GM06990 (cell line): ENCODE measurements at regions not wholly inside any gene's neighbourhood (a gene's known extent, or its start where the extent isn't known, plus 50 kb on each side); places are given as distances from the start of the nearest gene placed in this dataset.
"Not testable (repeated sequence)": the region's sequence is repeated elsewhere in the genome, so short reads cannot be mapped to it uniquely, and the experiment has no call there.

Source experiments
- DNase-seq: peaks from one replicate; pipeline ENCODE4 v3.0.0-alpha.2; 2011; ENCODE audit not compliant: insufficient read length; ENCODE audit errors: extremely low read depth
- H3K27me3 ChIP-seq: replicated peaks from 2 replicates; pipeline ENCODE4 v1.6.0; 2011; ENCODE audit warnings: low read length; ENCODE audit not compliant: control insufficient read depth, insufficient read depth
- H3K36me3 ChIP-seq: 2 replicates; pipeline ENCODE4 v1.5.1; 2011; ENCODE audit warnings: low read length; ENCODE audit not compliant: control insufficient read depth, insufficient read depth
- H3K4me3 ChIP-seq: replicated peaks from 2 replicates; pipeline ENCODE4 v1.5.1; 2011; ENCODE audit warnings: low read depth, mild to moderate bottlenecking, control low read depth, low read length
- TF ChIP-seq, protein P1 (sequence below): IDR thresholded peaks from 2 replicates; pipeline ENCODE4 v1.5.1; 2011; ENCODE audit warnings: low read length, control low read depth, mild to moderate bottlenecking, inconsistent platforms; ENCODE audit not compliant: insufficient read depth, poor library complexity, severe bottlenecking

DNA sequence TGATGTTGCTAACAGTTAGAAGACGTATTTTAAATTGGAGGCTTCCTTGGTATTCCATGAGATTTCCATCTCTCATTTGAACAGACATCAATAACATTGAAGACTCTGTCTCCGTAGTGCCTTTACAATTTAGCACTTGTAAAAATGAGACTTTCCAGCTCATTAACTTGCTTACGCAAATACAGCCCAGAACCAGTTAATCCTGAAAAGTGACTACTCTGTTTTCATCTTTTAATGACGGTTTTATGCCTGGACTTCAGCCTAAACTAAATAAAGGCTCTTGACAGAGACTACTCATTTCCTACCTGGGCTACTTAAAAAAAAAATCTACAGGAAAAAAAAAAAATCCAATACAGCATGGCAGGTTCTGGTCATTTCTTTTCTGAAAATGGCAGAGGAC, 148.6 kb downstream of the LRATD1 start:
- DNase-seq, result no peak
- Histone ChIP-seq H3K4me3 (no peak overlapping the region), H3K27me3 (no peaks in the 10 kb centered on the region), H3K36me3 (no peaks in the 10 kb centered on the region)
- TF ChIP-seq, protein P1, sequence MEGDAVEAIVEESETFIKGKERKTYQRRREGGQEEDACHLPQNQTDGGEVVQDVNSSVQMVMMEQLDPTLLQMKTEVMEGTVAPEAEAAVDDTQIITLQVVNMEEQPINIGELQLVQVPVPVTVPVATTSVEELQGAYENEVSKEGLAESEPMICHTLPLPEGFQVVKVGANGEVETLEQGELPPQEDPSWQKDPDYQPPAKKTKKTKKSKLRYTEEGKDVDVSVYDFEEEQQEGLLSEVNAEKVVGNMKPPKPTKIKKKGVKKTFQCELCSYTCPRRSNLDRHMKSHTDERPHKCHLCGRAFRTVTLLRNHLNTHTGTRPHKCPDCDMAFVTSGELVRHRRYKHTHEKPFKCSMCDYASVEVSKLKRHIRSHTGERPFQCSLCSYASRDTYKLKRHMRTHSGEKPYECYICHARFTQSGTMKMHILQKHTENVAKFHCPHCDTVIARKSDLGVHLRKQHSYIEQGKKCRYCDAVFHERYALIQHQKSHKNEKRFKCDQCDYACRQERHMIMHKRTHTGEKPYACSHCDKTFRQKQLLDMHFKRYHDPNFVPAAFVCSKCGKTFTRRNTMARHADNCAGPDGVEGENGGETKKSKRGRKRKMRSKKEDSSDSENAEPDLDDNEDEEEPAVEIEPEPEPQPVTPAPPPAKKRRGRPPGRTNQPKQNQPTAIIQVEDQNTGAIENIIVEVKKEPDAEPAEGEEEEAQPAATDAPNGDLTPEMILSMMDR, result no peak

DNA sequence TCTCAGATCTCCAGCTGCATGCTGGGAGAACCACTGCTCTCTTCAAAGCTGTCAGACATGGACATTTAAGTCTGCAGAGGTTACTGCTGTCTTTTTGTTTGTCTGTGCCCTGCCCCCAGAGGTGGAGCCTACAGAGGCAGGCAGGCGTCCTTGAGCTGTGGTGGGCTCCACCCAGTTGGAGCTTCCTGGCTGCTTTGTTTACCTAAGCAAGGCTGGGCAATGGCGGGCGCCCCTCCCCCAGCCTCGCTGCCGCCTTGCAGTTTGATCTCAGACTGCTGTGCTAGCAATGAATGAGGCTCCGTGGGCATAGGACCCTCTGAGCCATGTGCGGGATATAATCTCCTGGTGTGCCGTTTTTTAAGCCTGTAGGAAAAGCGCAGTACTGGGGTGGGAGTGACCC, 156.3 kb downstream of the LRATD1 start:
- not testable (repeated sequence) for H3K27me3 ChIP-seq, DNase-seq, H3K4me3 ChIP-seq, H3K36me3 ChIP-seq

DNA sequence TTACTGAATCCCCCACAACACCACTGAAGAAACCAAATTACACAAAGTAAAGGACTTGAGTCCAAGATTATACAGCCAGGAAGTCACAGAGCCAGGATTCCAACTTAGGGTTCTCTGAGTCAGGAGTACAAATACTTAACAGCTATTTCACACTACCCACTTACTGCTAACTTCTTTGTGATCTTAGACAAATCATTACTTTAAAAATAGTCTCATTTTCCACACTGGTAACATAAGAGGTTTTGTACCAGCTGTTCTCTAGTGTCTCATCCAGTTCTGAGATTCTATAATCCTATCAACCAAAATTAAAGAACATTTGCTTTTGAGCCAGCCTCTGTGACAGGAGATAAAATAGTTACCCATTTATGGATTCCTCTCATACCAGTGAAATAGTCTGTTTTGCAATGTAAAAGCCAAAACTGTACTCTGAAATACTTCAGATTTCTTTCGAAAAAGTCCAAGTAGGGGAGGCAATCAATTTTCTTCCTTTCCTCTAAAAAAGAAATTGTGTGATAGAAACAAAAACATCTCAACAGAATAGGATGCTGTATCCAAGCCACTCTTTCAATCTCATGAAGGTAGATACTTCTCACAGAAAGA, 157.6 kb downstream of the LRATD1 start:
- Histone ChIP-seq H3K4me3 (no peak overlapping the region), H3K36me3 (no peaks in the 10 kb centered on the region), H3K27me3 (no peaks in the 10 kb centered on the region)
- TF ChIP-seq, protein P1, result no peak
- DNase-seq, result no peak

DNA sequence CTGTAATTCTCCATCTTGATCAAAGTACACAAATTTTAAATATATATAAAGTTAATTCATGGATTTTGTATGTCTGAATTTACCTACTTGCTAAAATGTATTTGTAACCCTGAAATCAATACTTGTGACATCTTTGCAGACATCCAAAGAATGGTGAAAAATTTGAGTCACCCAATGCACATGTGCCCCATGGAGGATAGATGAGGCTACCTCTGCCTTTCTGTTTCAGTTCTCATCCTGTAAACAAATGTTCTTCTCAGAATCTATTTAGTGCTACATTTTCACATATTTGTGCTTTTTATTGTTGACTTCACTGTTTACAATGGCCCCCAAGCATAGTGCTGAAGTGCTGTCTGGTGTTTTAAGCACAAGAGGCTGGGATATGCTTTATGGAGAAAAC, 171.5 kb downstream of the LRATD1 start:
- Histone ChIP-seq H3K36me3 (no peaks in the 10 kb centered on the region), H3K27me3 (no peaks in the 10 kb centered on the region), H3K4me3 (no peak overlapping the region)
- TF ChIP-seq, protein P1, result no peak
- DNase-seq, result no peak

GRCh38 chr2:14804902-14805301, 172.4 kb downstream of the LRATD1 start:
- H3K4me3 ChIP-seq, result no peak overlapping the region
- TF ChIP-seq, protein P1, result no peak
- DNase-seq, result no peak
- no peaks in the 10 kb centered on the region for H3K36me3 ChIP-seq
- H3K27me3 ChIP-seq, result no peaks in the 10 kb centered on the region

DNA sequence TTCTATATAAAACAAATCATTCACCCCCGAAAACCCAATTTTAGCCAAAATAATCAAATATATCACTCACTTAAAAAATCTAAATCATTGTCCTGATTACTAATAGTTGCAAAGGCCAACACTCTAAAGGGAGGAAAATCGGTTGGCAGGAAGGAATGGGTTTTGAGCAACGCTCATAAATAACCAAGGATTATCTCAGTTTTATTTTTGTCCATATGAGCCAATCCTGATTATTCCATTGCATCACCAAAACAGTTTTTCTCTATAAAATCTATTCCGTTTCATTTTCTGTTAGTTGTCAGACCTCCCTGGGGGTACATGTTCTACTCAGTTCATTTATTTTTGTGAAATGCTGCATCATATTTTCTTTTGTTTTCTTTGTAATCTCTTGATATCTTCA, 174.1 kb downstream of the LRATD1 start:
- TF ChIP-seq, protein P1, result no peak
- Histone ChIP-seq H3K27me3 (no peaks in the 10 kb centered on the region), H3K4me3 (no peak overlapping the region), H3K36me3 (no peaks in the 10 kb centered on the region)
- no peak for DNase-seq
